ENCODE measurements at regions not wholly inside any gene's neighbourhood (a gene's known extent, or its start where the extent isn't known, plus 50 kb on each side); places are given as distances from the start of the nearest gene placed in this dataset.

- no peaks in the 10 kb centered on the region for H3K27me3 ChIP-seq (replicated peaks)
- no peak for DNase-seq
- no peak overlapping the region for H3K4me3 ChIP-seq (ENCODE audit: low read depth, low read length)
- no peak overlapping the region for H3K27ac ChIP-seq
- in situ Hi-C loops (cut with HindIII; ENCODE audit: low pct_ligation_motif_present, low sequenced_read_pairs) = no loop called here
- no peak for TF ChIP-seq CTCF (IDR thresholded peaks at IDR 0.05; ENCODE audit: low read depth, low read length, missing control alignments)
- H3K36me3 ChIP-seq (replicated peaks) = no peaks in the 10 kb centered on the region
These were observed 375.8 kb upstream of the NFE2L3 start for GRCh38 chr7:25775999-25776743.

- Histone ChIP-seq H3K4me3 (ENCODE audit: low read depth, low read length) (no peak overlapping the region), H3K27me3 (replicated peaks) (no peaks in the 10 kb centered on the region), H3K27ac (no peak overlapping the region), H3K36me3 (replicated peaks) (no peaks in the 10 kb centered on the region)
- in situ Hi-C loops (cut with HindIII; ENCODE audit: low pct_ligation_motif_present, low sequenced_read_pairs) = no loop called here
- TF ChIP-seq CTCF (IDR thresholded peaks at IDR 0.05; ENCODE audit: low read depth, low read length, missing control alignments) = no peak
- DNase-seq = no peak
These were observed 375.3 kb upstream of the NFE2L3 start for GRCh38 chr7:25776744-25777123.

DNA sequence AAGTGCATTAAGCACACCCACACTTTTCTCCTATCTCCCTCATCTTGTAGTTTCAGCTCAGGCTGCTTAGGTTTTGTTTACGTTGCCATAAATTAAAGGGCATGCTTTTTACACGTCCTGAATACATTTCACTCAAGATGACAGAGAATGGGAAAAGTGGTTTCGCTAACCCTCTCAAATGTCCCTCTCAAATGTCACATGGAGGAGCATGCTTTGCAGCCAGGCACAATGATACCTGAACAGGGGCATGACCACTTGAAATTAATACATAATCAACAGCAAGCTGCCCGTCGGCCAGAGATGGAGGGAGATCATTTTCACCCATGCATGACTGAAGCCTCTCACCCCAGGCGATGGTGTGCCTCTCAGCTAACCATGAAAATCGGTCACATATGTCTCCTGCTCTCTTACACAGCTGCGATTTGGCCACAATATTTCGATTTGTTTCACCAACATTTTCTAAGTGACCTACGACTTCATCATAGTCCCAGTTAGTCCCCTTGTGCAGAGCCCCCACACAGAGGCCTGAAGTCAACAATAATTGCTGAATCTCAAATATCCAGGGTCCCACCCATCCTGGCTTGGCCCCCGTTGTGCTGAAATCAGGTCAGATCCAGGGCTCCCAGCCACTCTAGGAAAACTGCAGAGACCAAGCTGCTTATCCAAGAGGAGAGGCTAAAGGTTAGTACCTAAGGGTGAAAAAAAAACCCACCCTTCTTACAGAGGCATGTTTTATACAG is 373.9 kb upstream of the NFE2L3 start:
- Histone ChIP-seq H3K4me3 (ENCODE audit: low read depth, low read length) (no peak overlapping the region), H3K27ac (no peak overlapping the region), H3K27me3 (replicated peaks) (no peaks in the 10 kb centered on the region), H3K36me3 (replicated peaks) (no peaks in the 10 kb centered on the region)
- in situ Hi-C loops (cut with HindIII; ENCODE audit: low pct_ligation_motif_present, low sequenced_read_pairs) = no loop called here
- no peak for DNase-seq
- no peak for TF ChIP-seq CTCF (IDR thresholded peaks at IDR 0.05; ENCODE audit: low read depth, low read length, missing control alignments)

DNA sequence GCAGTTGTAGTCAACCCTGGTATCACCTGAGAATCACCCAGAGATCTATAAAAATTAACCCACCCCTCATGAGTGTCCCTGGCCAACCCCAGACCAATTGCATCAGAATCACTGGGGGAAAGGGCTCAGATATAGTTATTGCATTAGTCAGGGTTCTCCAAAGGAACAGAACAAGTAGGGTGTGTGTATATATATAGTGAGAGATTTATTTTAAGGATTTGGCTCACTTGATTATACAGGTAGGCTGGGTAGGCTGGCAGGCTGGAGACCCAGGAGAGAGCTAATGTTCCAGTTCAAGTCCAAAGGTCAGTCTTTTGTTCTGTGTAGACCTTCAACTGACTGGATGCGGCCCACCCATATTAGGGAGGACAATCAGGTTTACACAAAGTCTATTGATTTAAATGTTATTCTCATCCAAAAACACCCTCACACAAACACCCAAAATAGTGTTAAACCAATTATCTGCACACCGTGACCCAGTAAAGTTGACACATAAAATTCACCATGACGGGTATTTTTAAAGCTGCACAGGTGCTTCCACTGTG is 372.9 kb upstream of the NFE2L3 start:
- in situ Hi-C loops (cut with HindIII; ENCODE audit: low pct_ligation_motif_present, low sequenced_read_pairs) = no loop called here
- Histone ChIP-seq H3K27me3 (replicated peaks) (no peaks in the 10 kb centered on the region), H3K36me3 (replicated peaks) (no peaks in the 10 kb centered on the region), H3K27ac (no peak overlapping the region), H3K4me3 (ENCODE audit: low read depth, low read length) (no peak overlapping the region)
- DNase-seq = no peak
- no peak for TF ChIP-seq CTCF (IDR thresholded peaks at IDR 0.05; ENCODE audit: low read depth, low read length, missing control alignments)

DNA sequence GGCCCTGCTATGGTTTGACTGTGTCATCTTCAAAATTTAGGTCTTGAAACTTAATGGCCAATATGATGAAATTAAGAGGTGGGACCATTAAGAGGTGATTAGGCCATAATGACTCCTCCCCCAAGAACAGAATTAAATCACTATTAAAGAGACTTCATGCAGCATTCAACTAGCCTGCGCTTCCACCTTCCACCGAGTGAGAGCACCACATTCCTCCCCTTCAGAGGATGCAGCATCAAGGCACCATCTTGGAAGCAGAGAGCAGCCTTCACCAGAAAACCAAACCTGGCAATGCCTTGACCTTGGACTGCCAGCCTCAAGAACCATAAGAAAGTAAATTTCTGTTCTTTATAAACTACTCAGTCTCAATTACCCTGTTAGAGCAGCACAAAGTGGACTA is 371.1 kb upstream of the NFE2L3 start:
- H3K4me3 ChIP-seq (ENCODE audit: low read depth, low read length) = no peak overlapping the region
- in situ Hi-C loops (cut with HindIII; ENCODE audit: low pct_ligation_motif_present, low sequenced_read_pairs) = no loop called here
- H3K27me3 ChIP-seq (replicated peaks) = no peaks in the 10 kb centered on the region
- no peak overlapping the region for H3K27ac ChIP-seq
- H3K36me3 ChIP-seq (replicated peaks) = no peaks in the 10 kb centered on the region
- TF ChIP-seq CTCF (IDR thresholded peaks at IDR 0.05; ENCODE audit: low read depth, low read length, missing control alignments) = no peak
- DNase-seq = no peak

Data from brain microvascular endothelial cell (primary cell).